BJ (cell line): ENCODE measurements at regions not wholly inside any gene's neighbourhood (a gene's known extent, or its start where the extent isn't known, plus 50 kb on each side); places are given as distances from the start of the nearest gene placed in this dataset.

Source experiments
- CTCF ChIA-PET: fragments of 350-600 bp; formaldehyde crosslinking; extraction: SDS; loops from one replicate; lab custom pipeline; 2021; ENCODE audit warnings: antibody characterized with exemption, inconsistent platforms; lab: Yijun Ruan, JAX
- POLR2A ChIA-PET: fragments of 300-600 bp; sonication (Branson Sonifier 250); formaldehyde crosslinking; extraction: SDS; loops from one replicate; lab custom pipeline; 2021; ENCODE audit warnings: antibody characterized with exemption; lab: Charles Lee
- DNase-seq: peaks from one replicate; pipeline ENCODE4 v3.0.0-alpha.2; 2011; ENCODE audit warnings: low read depth
- H3K27me3 ChIP-seq: 2 replicates; pipeline ENCODE4 v1.6.0; 2011; ENCODE audit warnings: low read length; ENCODE audit not compliant: control insufficient read depth, insufficient read depth
- H3K36me3 ChIP-seq: 2 replicates; pipeline ENCODE4 v1.5.1; 2011; ENCODE audit warnings: low read length; ENCODE audit not compliant: control insufficient read depth, insufficient read depth
- H3K4me3 ChIP-seq: 2 replicates; pipeline ENCODE4 v1.5.1; 2011; ENCODE audit warnings: low read depth, mild to moderate bottlenecking, control low read depth, low read length
- CTCF ChIP-seq: IDR thresholded peaks from 2 replicates; pipeline ENCODE4 v1.5.1; 2011; ENCODE audit warnings: low read depth, mild to moderate bottlenecking, control low read depth, inconsistent platforms, low read length, moderate library complexity; ENCODE audit not compliant: insufficient read depth

GRCh38 chr9:79813258-79813638 is 241.5 kb downstream of the TLE4 start:
- no peaks in the 10 kb centered on the region for H3K36me3 ChIP-seq
- CTCF ChIA-PET = interaction anchor here (1.5 kb wide), 1 partner anchor 10 kb away, joined by 3 read pairs; no protein-coding TSS in a partner anchor
- H3K4me3 ChIP-seq = no peak overlapping the region
- DNase-seq = no peak
- POLR2A ChIA-PET = no interaction called here
- peaks cover 6% of the 10 kb centered on the region; the same call in 1 of the 2 replicates for H3K27me3 ChIP-seq
- no peak for TF ChIP-seq CTCF

- Histone ChIP-seq H3K36me3 (no peaks in the 10 kb centered on the region), H3K27me3 (peaks cover 7% of the 10 kb centered on the region; the same call in 1 of the 2 replicates), H3K4me3 (no peak overlapping the region)
- no peak for DNase-seq
- no peak for TF ChIP-seq CTCF
- POLR2A ChIA-PET = interaction anchor here (0.6 kb wide), 1 partner anchor 72 kb away, joined by 3 read pairs; no protein-coding TSS in a partner anchor
- CTCF ChIA-PET = interaction anchor here (1.5 kb wide), 1 partner anchor 10 kb away, joined by 3 read pairs; no protein-coding TSS in a partner anchor
Observed at GRCh38 chr9:79812507-79813257, 240.9 kb downstream of the TLE4 start.

GRCh38 chr9:79812099-79812498 is 240.3 kb downstream of the TLE4 start:
- TF ChIP-seq CTCF = no peak
- Histone ChIP-seq H3K4me3 (no peak overlapping the region), H3K36me3 (no peaks in the 10 kb centered on the region), H3K27me3 (peaks cover 4% of the 10 kb centered on the region; the same call in 1 of the 2 replicates)
- CTCF ChIA-PET = no interaction called here
- POLR2A ChIA-PET = interaction anchor here (0.6 kb wide), 1 partner anchor 71 kb away, joined by 3 read pairs; no protein-coding TSS in a partner anchor
- no peak for DNase-seq

- no peak for TF ChIP-seq CTCF
- POLR2A ChIA-PET = interaction anchor here (0.6 kb wide), 1 partner anchor 195 kb away, joined by 4 read pairs; no protein-coding TSS in a partner anchor
- Histone ChIP-seq H3K36me3 (no peaks in the 10 kb centered on the region), H3K4me3 (no peak overlapping the region), H3K27me3 (peaks cover 4% of the 10 kb centered on the region; the same call in 1 of the 2 replicates)
- DNase-seq = peak; percentile 85
- CTCF ChIA-PET = no interaction called here
Observed at GRCh38 chr9:79809931-79810330, 238.2 kb downstream of the TLE4 start.

GRCh38 chr9:79809316-79809876 is 237.6 kb downstream of the TLE4 start:
- Histone ChIP-seq H3K27me3 (peaks cover 4% of the 10 kb centered on the region; the same call in 1 of the 2 replicates), H3K4me3 (no peak overlapping the region), H3K36me3 (no peaks in the 10 kb centered on the region)
- DNase-seq = no peak
- POLR2A ChIA-PET = interaction anchor here (0.6 kb wide), 1 partner anchor 196 kb away, joined by 4 read pairs; no protein-coding TSS in a partner anchor
- no peak for TF ChIP-seq CTCF
- CTCF ChIA-PET = no interaction called here
